H1 (cell line): ENCODE measurements at regions not wholly inside any gene's neighbourhood (a gene's known extent, or its start where the extent isn't known, plus 50 kb on each side); places are given as distances from the start of the nearest gene placed in this dataset.

Experiments
- CTCF ChIA-PET: fragments of 300-600 bp; sonication (Branson Sonifier 250); formaldehyde crosslinking; loops from one replicate; lab custom pipeline; 2021; ENCODE audit not compliant: partially characterized antibody; lab: Charles Lee
- POLR2A ChIA-PET: fragments of 300-600 bp; sonication (Branson Sonifier 250); formaldehyde crosslinking; loops from one replicate; lab custom pipeline; 2021; ENCODE audit warnings: inconsistent platforms; ENCODE audit not compliant: partially characterized antibody; lab: Charles Lee
- DNase-seq, 2 experiments: peaks; one replicate each; pipeline versions ENCODE4 v3.0.0 to v3.0.0-alpha.2; 2010 to 2022; ENCODE audit warnings: low spot score in 2 of 2, low read depth in 1 of 2, mixed read lengths in 1 of 2
- FAIRE-seq: peaks from 2 replicates; lab custom pipeline; 2011; peaks lifted over from hg19 to GRCh38; lab: Jason Lieb, UNC
- H2AFZ ChIP-seq: 2 replicates; pipeline ENCODE4 v1.8.1; 2012; ENCODE audit warnings: low read length, inconsistent platforms
- H2AK5ac ChIP-seq: 2 replicates; pipeline ENCODE4 v1.6.1; 2013; ENCODE audit warnings: low read depth, low read length
- H2BK120ac ChIP-seq: replicated peaks from 2 replicates; pipeline ENCODE3; 2013; ENCODE audit warnings: low read depth, low read length, inconsistent platforms
- H2BK12ac ChIP-seq: 2 replicates; pipeline ENCODE4 v1.6.1; 2013; ENCODE audit warnings: low read depth, low read length
- H2BK15ac ChIP-seq: 2 replicates; pipeline ENCODE4 v1.6.1; 2013; ENCODE audit warnings: low read length
- H2BK20ac ChIP-seq: 2 replicates; pipeline ENCODE4 v1.6.1; 2013; ENCODE audit warnings: low read length
- H2BK5ac ChIP-seq: 2 replicates; pipeline ENCODE4 v1.6.1; 2013; ENCODE audit warnings: low read depth, low read length
- H3K14ac ChIP-seq: 2 replicates; pipeline ENCODE4 v1.6.1; 2013; ENCODE audit warnings: inconsistent platforms; ENCODE audit not compliant: insufficient read length
- H3K18ac ChIP-seq: 2 replicates; pipeline ENCODE4 v1.6.1; 2013; ENCODE audit warnings: low read length; ENCODE audit errors: extremely low read depth
- H3K23ac ChIP-seq: 2 replicates; pipeline ENCODE4 v1.6.1; 2013; ENCODE audit warnings: inconsistent platforms; ENCODE audit not compliant: insufficient read length
- H3K23me2 ChIP-seq: 2 replicates; pipeline ENCODE4 v1.6.1; 2013; ENCODE audit warnings: low read depth, low read length
- H3K27ac ChIP-seq: 2 replicates; pipeline ENCODE4 v1.6.1; 2011; ENCODE audit warnings: low read depth, low read length, inconsistent platforms
- H3K27me3 ChIP-seq, 4 experiments: replicated peaks in 1 of 4; 1 replicate in 1 of 4; 2 replicates in 3 of 4; pipeline versions ENCODE4 v1.6.1 to v1.8.1; 2011 to 2013; ENCODE audit warnings: low read length in 3 of 4, mild to moderate bottlenecking in 3 of 4, inconsistent platforms in 2 of 4, mixed read lengths in 2 of 4, moderate library complexity in 1 of 4; ENCODE audit not compliant: control insufficient read depth in 3 of 4, insufficient read depth in 3 of 4; ENCODE audit errors: extremely low read depth in 1 of 4
- H3K36me3 ChIP-seq, 4 experiments: 2 replicates each; pipeline versions ENCODE4 v1.6.1 to v1.8.1; 2011 to 2013; ENCODE audit warnings: mild to moderate bottlenecking in 4 of 4, low read length in 3 of 4, moderate library complexity in 2 of 4, control low read depth in 1 of 4, inconsistent platforms in 1 of 4; ENCODE audit not compliant: insufficient read depth in 4 of 4, control insufficient read depth in 2 of 4
- H3K4ac ChIP-seq: replicated peaks from 2 replicates; pipeline ENCODE3; 2013; ENCODE audit warnings: low read length, low read depth, mixed read lengths, inconsistent platforms; ENCODE audit not compliant: insufficient read length
- H3K4me1 ChIP-seq, 4 experiments: replicated peaks in 1 of 4; 1 replicate in 1 of 4; 2 replicates in 3 of 4; pipeline versions ENCODE4 v1.6.1 to v1.8.1; 2011 to 2013; ENCODE audit warnings: low read length in 3 of 4, inconsistent platforms in 2 of 4, mixed read lengths in 1 of 4; ENCODE audit not compliant: insufficient read depth in 4 of 4, control insufficient read depth in 3 of 4
- H3K4me2 ChIP-seq, 2 experiments: 2 replicates each; pipeline versions ENCODE4 v1.6.1 to v1.8.1; 2011 to 2013; ENCODE audit warnings: low read depth in 2 of 2, low read length in 2 of 2, control low read depth in 1 of 2, inconsistent platforms in 1 of 2, mild to moderate bottlenecking in 1 of 2; ENCODE audit not compliant: insufficient read depth in 1 of 2
- H3K4me3 ChIP-seq, 4 experiments: fragments of 200-600, 300-600 bp in 1 of 4; sonication (generic), shearing (Covaris generic), sonication (Bioruptor Twin) in 1 of 4; 2 replicates each; pipeline versions ENCODE4 v1.5.1 to v1.8.1; 2011 to 2016; ENCODE audit warnings: low read length in 4 of 4, low read depth in 3 of 4, control low read depth in 2 of 4, inconsistent platforms in 2 of 4, mild to moderate bottlenecking in 2 of 4, mixed read lengths in 1 of 4, moderate library complexity in 1 of 4; ENCODE audit not compliant: insufficient read depth in 2 of 4; ENCODE audit errors: extremely low read depth in 1 of 4
- H3K56ac ChIP-seq: replicated peaks from 2 replicates; pipeline ENCODE3; 2013; ENCODE audit warnings: low read depth, mild to moderate bottlenecking, mixed read lengths, low read length, inconsistent platforms; ENCODE audit not compliant: insufficient read length
- H3K79me1 ChIP-seq: 2 replicates; pipeline ENCODE4 v1.6.1; 2013; ENCODE audit warnings: low read depth, low read length, control low read depth
- H3K79me2 ChIP-seq, 2 experiments: 2 replicates each; pipeline versions ENCODE4 v1.6.1 to v1.8.1; 2012 to 2013; ENCODE audit warnings: low read length in 2 of 2, mild to moderate bottlenecking in 2 of 2, inconsistent platforms in 1 of 2; ENCODE audit not compliant: insufficient read depth in 2 of 2, control insufficient read depth in 1 of 2
- H3K9ac ChIP-seq, 4 experiments: replicated peaks in 1 of 4; 1 replicate in 1 of 4; 2 replicates in 3 of 4; pipeline versions ENCODE4 v1.6.1 to v1.8.1; 2011 to 2013; ENCODE audit warnings: low read depth in 3 of 4, low read length in 3 of 4, control low read depth in 2 of 4, mild to moderate bottlenecking in 2 of 4, moderate library complexity in 2 of 4, inconsistent platforms in 1 of 4; ENCODE audit errors: extremely low read depth in 1 of 4
- H3K9me3 ChIP-seq, 2 experiments: 2 replicates each; pipeline versions ENCODE4 v1.6.1 to v1.8.1; 2012 to 2013; ENCODE audit warnings: mild to moderate bottlenecking in 2 of 2, moderate library complexity in 2 of 2, control low read depth in 1 of 2, inconsistent platforms in 1 of 2, low read depth in 1 of 2, low read length in 1 of 2, mixed read lengths in 1 of 2; ENCODE audit not compliant: insufficient read depth in 2 of 2
- H4K20me1 ChIP-seq, 2 experiments: replicated peaks in 1 of 2; 2 replicates each; pipeline versions ENCODE3 to v1.8.1; 2011 to 2013; ENCODE audit warnings: inconsistent platforms in 2 of 2, low read length in 2 of 2, mild to moderate bottlenecking in 1 of 2; ENCODE audit not compliant: insufficient read depth in 2 of 2, control insufficient read depth in 1 of 2
- H4K5ac ChIP-seq: 2 replicates; pipeline ENCODE4 v1.6.1; 2013; ENCODE audit warnings: low read length, low read depth, mixed read lengths, inconsistent platforms; ENCODE audit not compliant: insufficient read length
- H4K8ac ChIP-seq: 2 replicates; pipeline ENCODE4 v1.8.0; 2013; ENCODE audit warnings: mild to moderate bottlenecking, moderate library complexity, low read length, inconsistent platforms; ENCODE audit not compliant: insufficient read depth; ENCODE audit errors: extremely low read depth
- H4K91ac ChIP-seq: replicated peaks from 2 replicates; pipeline ENCODE3; 2013; ENCODE audit warnings: low read length, mixed read lengths, inconsistent platforms; ENCODE audit not compliant: insufficient read length
- RNF2 ChIP-seq: fragments of 200-900, 300-1000 bp; sonication (generic); IDR thresholded peaks from 2 replicates; pipeline ENCODE4 v1.7.1; 2016; ENCODE audit warnings: borderline replicate concordance, low read depth, mild to moderate bottlenecking, antibody characterized with exemption, low read length; ENCODE audit not compliant: poor library complexity, severe bottlenecking; ENCODE audit errors: missing control alignments
- SP4 ChIP-seq: IDR thresholded peaks from 2 replicates; pipeline ENCODE4 v1.6.1; 2012; ENCODE audit warnings: low read length, inconsistent platforms
- WGBS, 2 experiments: shearing (Covaris generic) in 1 of 2; methylation state at CpG; one replicate each; pipeline versions ENCODE4 v1.1.6 to v1.1.7; 2013 to 2015; ENCODE audit warnings: low lambda C conversion rate in 2 of 2, mixed read lengths in 2 of 2, inconsistent platforms in 1 of 2, low coverage in 1 of 2, missing lambda C conversion rate in 1 of 2; ENCODE audit not compliant: insufficient replicate concordance in 2 of 2, insufficient coverage in 1 of 2, insufficient read length in 1 of 2; ENCODE audit errors: extremely low coverage in 1 of 2, missing lambda C conversion rate in 1 of 2; 5-methylcytosine and 5-hydroxymethylcytosine counted together

- no peak for TF ChIP-seq RNF2
- no peak for TF ChIP-seq SP4
- Histone ChIP-seq H3K27me3 (no peaks in the 10 kb centered on the region), H3K14ac (no peak overlapping the region), H2AK5ac (0 out of 2 replicates have a peak overlapping the region, but pooled peaks have one; percentile 76), H3K18ac (no peak overlapping the region), H2BK15ac (no peak overlapping the region), H4K8ac (no peak overlapping the region), H2BK5ac (no peak overlapping the region), H3K4me3 (no peak overlapping the region), H3K4ac (no peak overlapping the region), H4K5ac (no peak overlapping the region), H2BK12ac (no peak overlapping the region), H2BK20ac (peak overlapping the region; percentile 75), H3K23ac (no peak overlapping the region), H3K4me2 (no peak overlapping the region), H2AFZ (no peak overlapping the region), H4K20me1 (no peaks in the 10 kb centered on the region), H2BK120ac (no peak overlapping the region), H3K56ac (no peak overlapping the region), H3K27ac (no peak overlapping the region), H3K9ac (no peak overlapping the region), H3K9me3 (no peaks in the 10 kb centered on the region), H3K4me1 (peaks cover 0 to 5% (median 1%) of the 10 kb centered on the region in 4 experiments; a peak in 3 of 7 replicates), H4K91ac (no peak overlapping the region), H3K36me3 (no peaks in the 10 kb centered on the region), H3K23me2 (peaks cover 9% of the 10 kb centered on the region; the same call in 1 of the 2 replicates), H3K79me1 (no peaks in the 10 kb centered on the region), H3K79me2 (no peaks in the 10 kb centered on the region)
- CTCF ChIA-PET, result no interaction called here
- DNase-seq, result no peak
- 89 to 100% methylated on average over 2 to 4 of the region's 4 CpGs for WGBS, 2 experiments
- FAIRE-seq, result no peak
- POLR2A ChIA-PET, result no interaction called here
Measured at GRCh38 chr6:167453082-167453446, 128.2 kb downstream of the TTLL2 start.
